G401.6 (cell line): ENCODE measurements at regions not wholly inside any gene's neighbourhood (a gene's known extent, or its start where the extent isn't known, plus 50 kb on each side); places are given as distances from the start of the nearest gene placed in this dataset.
"Not testable (repeated sequence)": the region's sequence is repeated elsewhere in the genome, so short reads cannot be mapped to it uniquely, and the experiment has no call there.

Experiments used
- FAIRE-seq: peaks from 2 replicates; lab custom pipeline; 2012; peaks lifted over from hg19 to GRCh38; lab: Jason Lieb, UNC

DNA sequence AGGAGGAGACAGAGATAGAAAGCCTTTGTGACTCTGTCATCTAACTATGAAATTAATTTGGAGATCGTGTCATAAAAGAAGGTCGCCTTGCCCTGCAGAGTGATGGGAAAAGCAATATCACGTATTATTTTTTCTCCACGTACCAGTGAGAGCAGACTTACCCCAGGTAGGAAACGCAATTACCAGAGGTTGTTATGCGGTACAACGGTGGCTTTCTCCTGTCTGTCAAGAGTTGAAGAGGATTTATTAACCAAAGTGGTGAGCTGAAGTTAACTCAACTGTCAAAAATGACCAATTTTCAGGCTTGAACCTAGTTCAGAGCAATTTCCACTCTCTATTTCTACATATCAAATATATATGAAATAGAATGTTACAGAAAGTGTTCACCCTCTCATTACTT lies 282.6 kb upstream of the PFKP start:
- no peak for FAIRE-seq

DNA sequence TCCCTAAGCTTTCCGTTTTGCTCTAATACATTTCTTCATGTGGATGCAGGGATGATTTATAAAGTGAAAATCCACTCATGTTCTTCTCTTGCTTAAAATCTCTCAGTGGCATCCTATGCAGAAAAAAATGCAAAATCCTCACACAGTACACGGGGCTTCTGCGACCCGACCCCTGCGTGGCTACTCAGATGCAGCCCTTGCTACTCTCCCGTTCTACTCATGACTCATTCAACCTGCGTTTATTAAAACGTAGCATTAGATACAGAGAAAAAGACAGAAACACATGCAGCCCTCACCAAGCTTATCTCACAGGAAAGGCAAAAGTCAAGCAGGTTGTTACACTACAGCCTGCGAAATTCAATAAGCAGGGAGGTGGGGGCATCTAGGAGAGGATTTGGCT lies 284.4 kb upstream of the PFKP start:
- FAIRE-seq = no peak

DNA sequence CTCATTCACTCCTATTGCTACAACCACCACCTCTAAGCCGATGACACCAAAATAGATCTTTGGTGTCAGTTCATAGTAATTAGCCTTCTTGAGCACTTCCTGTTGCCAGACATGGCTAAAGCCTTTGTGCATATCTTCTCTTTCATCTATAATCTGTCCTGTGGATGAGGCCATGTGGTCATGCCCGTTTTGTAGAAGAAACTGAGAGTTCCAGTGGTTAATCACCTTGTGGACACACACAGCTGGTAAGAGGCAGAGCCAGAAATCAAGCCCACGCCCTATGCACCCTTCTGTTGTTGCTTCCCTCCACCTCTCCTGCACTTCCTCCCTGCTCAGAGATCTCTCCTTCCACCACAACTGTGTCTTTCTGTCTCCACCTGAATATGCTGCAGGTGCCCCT lies 285.1 kb upstream of the PFKP start:
- no peak for FAIRE-seq

DNA sequence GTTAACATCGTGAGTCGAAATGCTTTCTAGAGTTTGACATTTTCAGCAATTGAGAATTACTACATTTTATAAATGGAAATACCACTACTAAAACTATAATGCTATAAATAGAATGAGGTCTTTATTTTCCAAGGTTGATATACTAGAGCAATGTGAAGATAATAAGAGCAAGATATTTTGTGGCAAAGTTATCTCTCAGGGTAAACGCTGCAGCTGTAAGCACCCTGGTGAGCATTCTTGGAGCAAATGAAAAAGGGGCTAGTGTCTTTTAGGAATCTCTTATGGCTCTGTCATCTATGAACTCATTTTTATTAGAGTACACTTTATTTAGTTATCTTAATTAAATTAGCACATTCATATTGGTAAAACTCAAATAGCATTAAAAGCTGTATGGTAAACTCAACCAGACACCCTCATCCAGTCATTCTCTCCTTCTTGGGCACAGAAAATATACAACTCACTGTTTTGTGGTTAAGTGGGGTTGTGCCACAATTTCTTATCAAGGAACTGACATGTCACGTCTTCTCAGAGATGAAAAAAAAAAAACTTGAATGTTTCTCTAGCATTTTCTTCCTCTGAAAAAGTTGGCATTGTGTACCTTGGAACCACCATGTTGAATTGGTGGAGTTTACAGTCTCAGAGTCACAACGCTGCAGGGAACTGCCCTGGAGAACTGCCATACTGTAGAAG lies 289.5 kb upstream of the PFKP start:
- no peak for FAIRE-seq

DNA sequence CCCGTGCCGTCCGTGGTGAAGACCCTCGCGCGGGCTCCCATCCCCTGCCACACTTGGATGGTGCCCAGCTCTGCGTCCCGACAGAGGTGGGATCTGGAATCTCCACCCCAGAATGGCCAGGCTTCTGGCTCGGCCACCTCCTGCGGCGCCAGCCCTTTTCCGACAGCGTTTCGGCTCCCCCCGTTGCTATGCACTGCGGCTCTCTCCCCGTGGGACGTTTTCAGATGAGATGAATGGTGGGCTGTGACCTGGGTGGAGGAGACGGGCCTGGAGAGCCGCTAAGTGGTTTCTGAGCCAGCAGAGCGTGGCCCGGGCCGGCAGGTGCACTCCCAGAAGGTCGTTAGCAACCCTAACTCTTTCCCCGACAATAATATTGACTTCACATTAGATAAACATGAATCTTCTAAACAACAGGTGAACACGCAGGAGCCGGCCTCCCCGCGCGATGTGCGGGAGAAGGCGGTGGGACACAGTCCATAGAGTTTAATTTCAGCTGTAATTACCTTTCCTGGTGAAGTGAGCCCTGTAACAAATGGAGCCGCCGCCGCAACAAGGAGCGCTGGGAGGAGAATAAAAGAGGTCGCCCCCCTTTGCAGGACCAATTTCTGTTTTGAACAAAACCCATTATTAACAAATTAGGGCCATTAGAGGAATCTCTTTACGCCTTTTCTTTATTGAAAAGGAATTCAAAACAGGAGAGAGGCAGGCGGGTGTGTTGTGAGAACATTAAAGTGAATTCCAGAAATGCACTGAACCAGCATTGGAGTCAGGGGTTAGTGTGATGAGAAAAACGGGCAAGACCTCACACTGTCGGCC lies 294.3 kb upstream of the PFKP start:
- no peak for FAIRE-seq

DNA sequence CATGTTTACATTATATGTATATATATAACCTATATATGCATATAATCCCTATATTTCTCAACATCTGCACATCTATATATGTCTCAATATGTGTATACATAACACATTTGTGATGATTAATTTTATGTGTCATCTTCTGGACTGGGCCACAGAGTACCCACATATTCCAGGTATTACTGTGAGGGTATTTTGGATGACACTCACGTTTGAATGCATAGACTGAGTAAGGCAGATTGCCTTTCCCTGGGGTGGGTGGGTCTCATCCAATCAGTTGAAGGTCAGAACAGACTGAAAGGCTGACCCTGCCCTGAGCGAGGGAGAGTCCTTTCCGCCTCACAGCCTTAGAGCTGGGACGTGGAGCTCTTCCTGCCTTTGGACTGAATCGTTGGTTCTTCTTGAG lies 295.2 kb upstream of the PFKP start:
- no peak for FAIRE-seq

DNA sequence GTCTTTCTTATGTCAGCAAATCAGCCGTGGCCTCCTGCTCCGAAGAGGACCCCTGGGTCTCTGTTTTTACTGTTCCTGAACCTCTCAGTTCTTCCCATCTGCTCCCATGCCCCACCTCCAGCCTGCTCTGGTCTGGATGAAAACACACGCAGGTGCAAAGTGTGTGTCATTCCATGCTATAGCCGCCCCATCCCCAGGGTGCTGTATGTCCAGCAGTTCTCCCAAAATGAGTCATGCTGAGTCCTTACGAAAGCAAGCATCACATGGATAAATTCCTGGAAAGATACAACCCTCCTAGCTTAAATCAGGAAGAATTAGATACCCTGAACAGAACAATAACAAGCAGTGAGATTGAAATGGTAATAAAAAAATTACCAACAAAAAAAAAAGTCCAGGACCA lies 300.1 kb upstream of the PFKP start:
- not testable (repeated sequence) for FAIRE-seq

DNA sequence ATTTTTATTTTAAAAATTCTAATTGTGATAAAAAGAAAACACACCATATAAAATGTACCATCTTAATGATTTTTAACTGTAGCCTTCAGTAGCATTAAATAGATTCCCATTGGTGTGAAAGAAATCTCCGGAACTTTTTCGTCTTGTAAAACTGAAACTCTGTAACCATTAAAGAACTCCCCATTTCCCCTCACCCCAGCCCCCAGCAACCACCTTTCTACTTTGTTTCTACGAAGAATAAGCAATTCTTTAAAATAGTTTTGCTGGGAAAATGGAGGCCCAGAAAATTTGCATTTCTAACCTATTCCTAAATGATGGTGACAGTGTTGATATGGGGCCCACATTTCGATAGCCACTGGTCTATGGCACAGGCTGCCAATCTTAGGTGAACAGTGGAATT lies 305.4 kb upstream of the PFKP start:
- no peak for FAIRE-seq

DNA sequence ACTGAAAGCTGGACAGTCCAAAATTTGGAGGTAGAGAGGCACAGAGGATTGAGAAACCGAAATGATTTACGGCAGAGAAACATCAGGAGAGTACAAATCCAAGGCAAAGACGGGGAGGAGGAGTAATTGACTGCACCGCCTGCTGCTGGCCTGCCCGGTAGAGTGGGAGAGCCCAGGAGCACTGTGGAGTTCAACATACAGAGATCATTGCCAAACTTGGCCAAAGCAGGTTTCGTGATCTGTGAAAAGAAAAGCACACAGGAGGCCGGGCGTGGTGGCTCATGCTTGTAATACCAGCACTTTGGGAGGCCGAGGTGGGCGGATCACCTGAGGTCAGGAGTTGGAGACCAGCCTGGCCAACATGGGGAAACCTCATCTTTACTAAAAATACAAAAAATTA lies 306.0 kb upstream of the PFKP start:
- FAIRE-seq = no peak

DNA sequence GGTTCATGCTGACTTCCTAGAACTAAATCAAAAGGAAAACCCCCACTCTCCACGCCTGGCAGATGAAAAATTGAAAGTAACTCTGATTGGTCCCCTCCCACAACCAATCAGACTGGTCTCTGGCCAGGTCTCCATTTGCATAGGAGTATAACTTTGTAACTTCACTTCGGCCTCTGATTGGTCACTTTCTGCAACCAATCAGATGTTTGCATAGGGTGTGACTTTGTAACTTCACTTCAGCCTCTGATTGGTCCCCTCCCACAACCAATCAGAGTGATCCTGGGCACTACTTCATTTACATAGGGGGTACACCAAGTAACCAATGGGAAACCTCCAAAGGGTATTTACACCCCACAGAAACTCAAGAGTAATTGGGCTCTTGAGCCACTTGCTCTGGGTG lies 306.6 kb upstream of the PFKP start:
- no peak for FAIRE-seq

DNA sequence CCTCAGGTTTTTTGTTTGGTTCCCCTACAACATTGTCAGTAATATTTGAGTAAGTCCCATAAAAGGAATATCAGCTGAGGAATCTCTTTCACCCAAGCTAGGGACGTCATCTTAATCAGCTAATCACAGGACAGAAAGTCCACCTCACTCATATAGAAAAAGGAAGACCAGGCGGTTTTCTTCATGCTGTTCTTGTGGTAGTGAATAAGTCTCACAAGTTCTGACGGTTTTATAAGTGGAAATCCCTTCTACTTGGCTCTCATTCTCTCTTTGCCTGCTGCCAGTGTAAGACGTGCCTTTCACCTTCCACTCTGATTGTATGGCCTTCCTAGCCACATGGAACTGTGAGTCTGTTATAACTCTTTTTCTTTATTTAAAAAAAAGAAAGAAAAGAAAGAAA lies 308.1 kb upstream of the PFKP start:
- no peak for FAIRE-seq

DNA sequence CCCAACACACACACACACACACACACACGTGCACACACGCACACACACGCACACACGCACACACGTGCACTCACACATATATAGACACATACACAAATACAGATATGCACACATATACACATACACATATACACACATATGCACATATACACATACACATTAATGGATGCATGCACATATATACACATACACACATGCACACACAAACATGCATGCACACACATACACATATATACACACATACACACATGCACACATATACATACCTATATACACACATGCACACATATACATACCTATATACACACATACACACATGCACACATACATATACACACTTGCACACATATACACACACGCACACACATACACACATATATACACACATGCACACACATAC lies 312.4 kb upstream of the PFKP start:
- FAIRE-seq = no peak

DNA sequence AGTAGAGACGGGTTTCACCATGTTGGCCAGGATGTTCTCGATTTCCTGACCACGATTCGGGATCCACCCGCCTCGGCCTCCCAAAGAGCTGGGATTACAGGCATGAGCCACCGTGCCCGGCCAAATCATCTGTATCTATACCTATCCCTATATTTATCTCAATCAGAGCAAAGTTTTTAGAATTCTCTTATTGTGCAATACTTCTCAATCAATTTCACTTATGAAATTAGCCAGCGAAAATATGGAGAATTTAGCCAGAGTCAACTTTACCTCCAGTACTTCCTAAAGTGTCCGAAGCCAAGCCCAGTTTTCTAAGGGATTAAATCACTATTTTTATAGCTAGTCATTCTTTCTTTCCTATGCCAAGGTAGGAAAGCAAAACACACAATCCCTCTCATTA lies 319.1 kb upstream of the PFKP start:
- no peak for FAIRE-seq

DNA sequence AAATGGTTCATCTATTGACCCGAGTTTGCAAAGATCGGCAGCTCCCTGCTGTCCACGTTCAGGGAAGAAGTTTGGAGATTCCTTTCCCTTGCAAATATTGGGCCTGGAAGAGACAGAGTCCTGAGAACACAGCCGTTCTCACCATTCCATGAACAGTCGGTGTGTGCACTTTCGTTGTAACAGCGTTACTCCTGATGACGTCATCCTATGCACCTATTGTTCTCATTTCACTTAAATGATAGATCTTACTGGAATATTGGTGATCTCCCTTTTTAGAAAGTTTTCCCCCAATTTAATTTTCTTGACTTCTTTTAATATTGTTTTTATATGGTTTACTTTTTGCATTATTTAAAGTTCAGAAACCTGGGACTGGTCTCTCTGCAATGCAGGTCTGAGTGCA lies 320.7 kb upstream of the PFKP start:
- FAIRE-seq = no peak

DNA sequence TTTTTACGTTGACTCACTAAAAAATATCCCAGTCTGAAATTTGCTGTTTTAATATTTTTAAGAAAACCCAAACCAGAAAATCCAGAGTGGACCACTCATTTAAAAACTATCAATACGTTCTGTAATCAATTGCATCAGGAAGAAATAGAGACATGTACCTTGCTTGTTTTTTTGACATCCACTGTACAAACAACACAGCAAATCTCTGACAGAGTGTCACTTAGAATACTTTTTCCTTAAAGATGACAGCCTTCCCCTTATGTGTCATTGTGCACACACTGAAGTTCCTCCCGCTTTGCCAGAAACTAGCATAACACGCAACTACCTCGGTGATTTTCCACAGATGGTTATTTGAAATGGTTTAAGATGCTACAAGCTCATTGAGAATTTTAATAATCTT lies 321.7 kb upstream of the PFKP start:
- no peak for FAIRE-seq

DNA sequence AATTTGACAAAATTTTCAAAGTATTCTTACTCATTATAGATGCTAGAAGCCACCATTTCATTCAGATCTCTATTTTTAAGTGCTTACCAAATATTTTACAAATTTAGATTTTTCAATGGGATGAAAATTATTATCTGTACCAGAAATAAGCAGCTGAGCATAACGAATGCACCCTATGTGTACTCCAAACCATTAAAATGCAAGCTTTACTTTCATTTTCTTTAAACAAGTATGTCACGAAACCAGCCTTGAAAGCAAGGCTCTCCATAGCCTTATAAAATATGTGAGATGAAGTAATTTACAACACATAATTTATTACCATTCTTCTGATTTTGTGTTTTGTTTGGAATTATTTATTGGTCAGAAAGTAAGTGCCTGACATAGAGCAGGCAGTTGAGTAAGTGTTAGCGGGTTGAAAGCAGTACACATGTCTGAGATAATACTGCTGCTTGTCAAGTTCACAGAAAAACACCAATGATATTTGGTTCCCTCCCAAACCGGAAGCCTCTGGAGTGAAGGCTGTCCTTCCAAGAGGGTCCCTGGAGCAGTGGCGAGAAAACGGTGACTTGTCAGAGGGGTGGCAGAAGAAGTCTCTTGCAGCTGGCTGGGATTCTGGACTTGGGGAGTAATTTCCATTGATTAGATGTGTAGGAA lies 322.7 kb upstream of the PFKP start:
- FAIRE-seq = no peak

DNA sequence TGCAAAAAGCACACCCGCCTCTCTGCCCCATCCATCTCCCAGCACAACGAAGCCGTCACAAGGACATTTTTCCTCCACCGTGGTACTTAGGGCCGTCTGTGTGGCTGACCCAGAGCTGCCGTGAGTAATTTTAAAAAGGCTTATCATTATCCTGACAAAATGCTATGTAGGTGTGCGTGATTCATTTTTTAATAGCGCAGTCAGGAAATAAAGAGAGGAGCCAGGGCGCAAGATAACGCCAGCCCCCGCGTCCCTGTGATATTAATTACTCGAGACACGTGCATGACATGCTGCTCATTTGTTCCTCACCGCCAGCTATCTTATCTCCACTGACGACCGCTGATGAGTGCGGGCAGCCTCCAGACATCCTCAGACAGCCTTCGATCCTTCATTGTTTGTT lies 332.7 kb upstream of the PFKP start:
- no peak for FAIRE-seq

DNA sequence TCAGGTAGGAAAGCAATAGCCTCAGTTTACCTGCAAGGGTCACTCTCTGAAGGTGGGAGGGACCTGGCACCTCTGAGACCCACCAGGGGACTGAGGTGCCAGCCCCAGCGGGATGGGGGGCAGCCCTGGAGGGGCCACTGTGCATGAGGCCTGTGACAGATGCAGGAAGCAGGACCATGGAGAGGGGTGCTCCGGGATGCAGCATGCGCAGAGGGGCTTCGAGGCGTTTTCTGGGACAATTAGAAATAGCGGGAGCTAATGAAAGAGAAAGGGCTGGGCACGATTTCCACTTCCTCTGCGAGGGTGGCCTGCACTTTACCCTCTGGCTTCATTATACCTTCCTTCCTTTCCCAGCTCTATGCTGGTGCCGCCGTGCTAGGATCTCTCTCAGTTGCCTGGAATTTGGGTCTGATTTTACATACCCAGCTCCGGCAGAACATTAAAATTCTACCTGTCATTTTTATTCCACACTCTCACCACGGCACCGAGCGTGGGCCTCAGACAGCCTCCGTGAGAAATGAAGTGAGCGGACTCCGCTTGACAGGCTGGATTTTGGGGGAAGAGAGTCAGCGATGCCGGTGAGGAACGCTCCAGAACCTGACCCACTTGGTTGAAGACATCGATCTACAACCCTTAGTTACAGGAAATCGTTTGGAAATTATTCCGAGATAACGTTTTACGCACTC lies 333.9 kb upstream of the PFKP start:
- FAIRE-seq = no peak

DNA sequence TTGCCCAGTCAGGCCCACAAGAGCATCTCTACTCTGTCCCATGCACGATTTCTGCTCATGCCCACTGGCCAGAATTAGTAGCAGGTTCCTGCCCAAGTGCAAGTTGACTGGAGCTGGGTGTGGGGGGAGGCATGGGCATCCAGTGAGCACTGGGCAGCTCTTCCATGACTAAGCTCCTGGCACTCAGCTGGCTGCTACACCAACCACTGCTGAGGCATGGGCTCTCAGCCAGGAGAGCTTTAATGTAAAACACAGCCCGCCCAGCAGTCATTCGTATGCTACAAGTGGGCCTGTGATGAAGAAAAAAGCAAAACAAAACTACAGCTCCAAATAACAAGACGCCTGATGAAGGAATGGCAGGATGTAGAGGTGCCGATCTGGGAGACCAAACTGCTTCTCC lies 335.4 kb upstream of the PFKP start:
- no peak for FAIRE-seq

DNA sequence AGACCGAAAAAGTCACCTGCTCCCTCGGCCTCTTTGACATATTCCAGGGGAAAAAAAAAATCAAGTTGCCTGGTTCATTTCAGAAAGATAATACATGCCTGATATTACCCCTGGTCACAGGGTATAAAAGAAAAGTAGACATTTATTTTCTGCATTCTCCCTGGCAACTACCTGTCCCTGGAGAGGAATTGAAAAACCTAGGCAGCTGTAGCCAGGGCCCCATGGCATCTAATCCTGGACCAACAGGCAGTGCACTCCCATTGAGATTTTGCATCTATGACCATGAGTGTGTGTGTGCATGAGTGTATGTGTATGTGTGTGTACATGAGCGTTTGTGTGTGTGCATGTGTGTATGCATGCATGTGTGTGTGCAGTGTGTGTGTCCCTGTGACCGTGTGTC lies 338.2 kb upstream of the PFKP start:
- FAIRE-seq = no peak

DNA sequence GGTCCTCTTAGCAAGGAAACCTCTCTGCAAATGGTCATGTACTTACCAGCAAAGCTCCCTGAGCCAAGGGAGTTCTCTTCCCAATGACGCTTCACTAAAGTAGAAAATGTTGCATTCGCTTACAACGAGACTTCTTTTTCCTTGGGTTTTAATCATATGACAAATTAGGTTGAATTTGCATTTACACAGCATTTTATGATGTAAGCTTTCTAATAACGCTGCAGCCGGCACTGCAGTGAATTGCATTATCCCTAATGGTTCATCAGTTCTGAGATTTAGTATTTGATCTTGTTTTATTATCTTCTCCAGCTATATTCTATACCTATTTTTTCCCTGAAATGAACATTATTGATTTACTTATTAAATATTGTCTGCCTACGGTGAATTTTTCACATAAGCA lies 339.3 kb upstream of the PFKP start:
- FAIRE-seq = no peak

DNA sequence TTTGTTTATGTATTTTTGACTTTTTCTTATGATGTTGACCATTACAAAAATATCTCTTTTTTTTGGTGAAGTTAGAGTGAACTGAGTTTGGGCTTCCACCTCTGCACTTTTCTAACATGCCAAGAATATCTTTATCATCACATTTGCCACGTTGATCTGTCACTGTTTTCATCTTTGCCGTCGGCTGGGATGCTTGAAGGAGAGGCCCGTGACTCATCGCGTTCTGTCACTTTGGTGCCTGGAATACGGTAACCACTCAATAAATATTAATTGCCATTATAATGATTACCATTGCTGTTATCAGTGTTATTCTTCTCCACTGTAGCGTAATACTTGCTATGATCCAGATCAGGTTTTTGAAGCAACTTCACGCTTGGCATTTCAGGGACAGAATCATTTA lies 350.8 kb upstream of the PFKP start:
- FAIRE-seq = no peak

DNA sequence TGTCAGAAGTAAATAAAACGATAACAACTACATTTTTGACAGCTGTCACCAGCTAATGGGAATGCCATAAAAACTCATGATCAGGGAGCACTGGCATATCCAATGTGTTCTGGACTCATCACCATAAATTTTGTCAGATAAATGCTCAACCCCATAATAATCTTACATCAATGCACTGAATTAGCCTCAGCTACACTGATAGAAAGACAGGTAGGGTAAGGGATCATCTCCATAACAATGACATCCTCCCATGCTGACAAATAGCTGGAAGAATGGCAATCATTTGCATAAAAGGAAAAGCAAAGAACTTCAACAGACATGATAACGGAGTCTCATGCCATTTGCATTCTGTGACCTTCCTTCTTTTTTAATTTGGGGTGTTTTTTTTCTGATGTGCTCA lies 352.8 kb upstream of the PFKP start:
- no peak for FAIRE-seq
